IMR-90 (cell line): ENCODE measurements at regions not wholly inside any gene's neighbourhood (a gene's known extent, or its start where the extent isn't known, plus 50 kb on each side); places are given as distances from the start of the nearest gene placed in this dataset.

ENCODE experiments used
- ATAC-seq: fragments of 200-7000 bp; cut with Tn5 transposase; 2 replicates; pipeline ENCODE4 v1.9.1; 2020; ENCODE audit warnings: low read depth, mild to moderate bottlenecking, moderate library complexity
- BruUV-seq: library from RNA; stranded (reverse); fragments of 400-500 nt; replicated peaks from 2 replicates; lab custom pipeline; 2021; lab: Mats Ljungman, UMichigan
- CTCF ChIA-PET: fragments of 300-600 bp; formaldehyde crosslinking; extraction: SDS; loops from one replicate; lab custom pipeline; 2021; ENCODE audit warnings: antibody characterized with exemption; lab: Yijun Ruan, JAX
- POLR2A ChIA-PET: fragments of 300-600 bp; sonication (Branson Sonifier 250); formaldehyde crosslinking; loops from one replicate; lab custom pipeline; 2022; ENCODE audit warnings: antibody characterized with exemption; ENCODE audit not compliant: unreplicated experiment; lab: Charles Lee
- DNase-seq: peaks from one replicate; pipeline ENCODE4 v3.0.0; 2013
- H2AFZ ChIP-seq: replicated peaks from 2 replicates; pipeline ENCODE3; 2013; ENCODE audit warnings: low read length, mild to moderate bottlenecking; ENCODE audit not compliant: poor library complexity
- H2AK5ac ChIP-seq: 2 replicates; pipeline ENCODE4 v1.6.1; 2013; ENCODE audit warnings: low read depth, low read length, inconsistent platforms
- H2AK9ac ChIP-seq: replicated peaks from 2 replicates; pipeline ENCODE3; 2013; ENCODE audit warnings: mild to moderate bottlenecking, low read depth, low read length, moderate library complexity; ENCODE audit not compliant: poor library complexity
- H2BK120ac ChIP-seq: 2 replicates; pipeline ENCODE4 v1.6.1; 2013; ENCODE audit warnings: low read depth, low read length, inconsistent platforms
- H2BK15ac ChIP-seq: 3 replicates; pipeline ENCODE4 v1.6.1; 2013; ENCODE audit warnings: low read depth, low read length, inconsistent platforms
- H2BK20ac ChIP-seq: 2 replicates; pipeline ENCODE4 v1.6.1; 2013; ENCODE audit warnings: low read depth, mild to moderate bottlenecking, inconsistent platforms, low read length, moderate library complexity
- H2BK5ac ChIP-seq: 2 replicates; pipeline ENCODE4 v1.6.1; 2013; ENCODE audit warnings: mild to moderate bottlenecking, low read depth, low read length, inconsistent platforms; ENCODE audit not compliant: poor library complexity, severe bottlenecking
- H3K14ac ChIP-seq: replicated peaks from 2 replicates; pipeline ENCODE4 v1.6.1; 2013; ENCODE audit warnings: low read depth, low read length, inconsistent platforms
- H3K18ac ChIP-seq: 2 replicates; pipeline ENCODE4 v1.6.1; 2013; ENCODE audit warnings: low read depth, low read length, control low read depth
- H3K23ac ChIP-seq: 2 replicates; pipeline ENCODE4 v1.6.1; 2013; ENCODE audit warnings: low read depth, low read length, inconsistent platforms
- H3K27ac ChIP-seq: 2 replicates; pipeline ENCODE4 v1.5.1; 2013; ENCODE audit warnings: mild to moderate bottlenecking, control low read depth, low read length; ENCODE audit not compliant: insufficient read depth
- H3K27me3 ChIP-seq: 2 replicates; pipeline ENCODE4 v1.6.1; 2013; ENCODE audit warnings: low read length; ENCODE audit not compliant: control insufficient read depth, insufficient read depth
- H3K36me3 ChIP-seq: 2 replicates; pipeline ENCODE4 v1.6.1; 2013; ENCODE audit warnings: low read length, mixed read lengths; ENCODE audit not compliant: control insufficient read depth, insufficient read depth
- H3K4ac ChIP-seq: 2 replicates; pipeline ENCODE4 v1.6.1; 2013; ENCODE audit warnings: low read depth, low read length, inconsistent platforms
- H3K4me1 ChIP-seq: 2 replicates; pipeline ENCODE4 v1.6.1; 2013; ENCODE audit warnings: low read length, mixed read lengths; ENCODE audit not compliant: control insufficient read depth, insufficient read depth
- H3K4me2 ChIP-seq: 2 replicates; pipeline ENCODE4 v1.6.1; 2013; ENCODE audit warnings: low read depth, mild to moderate bottlenecking, control low read depth, low read length, moderate library complexity
- H3K4me3 ChIP-seq: 2 replicates; pipeline ENCODE4 v1.5.1; 2013; ENCODE audit warnings: low read depth, mild to moderate bottlenecking, control low read depth, low read length, moderate library complexity; ENCODE audit not compliant: insufficient read depth
- H3K56ac ChIP-seq: 2 replicates; pipeline ENCODE4 v1.6.1; 2013; ENCODE audit warnings: low read length, inconsistent platforms; ENCODE audit not compliant: insufficient read depth; ENCODE audit errors: extremely low read depth
- H3K79me1 ChIP-seq, 2 experiments: 2 replicates each; pipeline ENCODE4 v1.6.1; 2013; ENCODE audit warnings: low read length in 2 of 2, inconsistent platforms in 1 of 2, low read depth in 1 of 2
- H3K9ac ChIP-seq: 2 replicates; pipeline ENCODE4 v1.6.1; 2013; ENCODE audit warnings: low read depth, low read length, control low read depth
- H3K9me1 ChIP-seq: 2 replicates; pipeline ENCODE4 v1.6.1; 2013; ENCODE audit warnings: low read length, inconsistent platforms; ENCODE audit not compliant: insufficient read depth
- H3K9me3 ChIP-seq: 2 replicates; pipeline ENCODE4 v1.6.1; 2013; ENCODE audit warnings: low read length; ENCODE audit not compliant: control insufficient read depth, insufficient read depth
- H4K20me1 ChIP-seq: 2 replicates; pipeline ENCODE4 v1.6.1; 2013; ENCODE audit warnings: low read length, inconsistent platforms; ENCODE audit not compliant: insufficient read depth
- H4K5ac ChIP-seq: 2 replicates; pipeline ENCODE4 v1.6.1; 2013; ENCODE audit warnings: mild to moderate bottlenecking, low read depth, low read length, control low read depth
- H4K8ac ChIP-seq, 2 experiments: 2 replicates each; pipeline ENCODE4 v1.6.1; 2013; ENCODE audit warnings: low read depth in 2 of 2, low read length in 2 of 2, control low read depth in 1 of 2, inconsistent platforms in 1 of 2
- H4K91ac ChIP-seq: 2 replicates; pipeline ENCODE4 v1.6.1; 2013; ENCODE audit warnings: low read depth, low read length, inconsistent platforms; ENCODE audit not compliant: insufficient read depth
- CTCF ChIP-seq: conservative IDR thresholded peaks from 2 replicates; pipeline ENCODE4 v1.5.1; 2012; ENCODE audit warnings: mild to moderate bottlenecking, low read depth, low read length, improper control_type of control experiment
- FOS ChIP-seq: fragments of 150-350 bp; IDR thresholded peaks from 2 replicates; pipeline ENCODE4 v1.6.1; 2016; ENCODE audit warnings: low read depth, low read length
- RAD21 ChIP-seq: IDR thresholded peaks from 2 replicates; pipeline ENCODE4 v1.6.1; 2012; ENCODE audit warnings: low read length, improper control_type of control experiment
- RCOR1 ChIP-seq: IDR thresholded peaks from 2 replicates; pipeline ENCODE4 v1.6.1; 2012; ENCODE audit warnings: mild to moderate bottlenecking, low read length, improper control_type of control experiment; ENCODE audit not compliant: insufficient replicate concordance
- SMC3 ChIP-seq: fragments of 150-350 bp; IDR thresholded peaks from 2 replicates; pipeline ENCODE4 v1.6.1; 2016; ENCODE audit warnings: low read depth, mild to moderate bottlenecking, antibody characterized with exemption, low read length, moderate library complexity
- USF2 ChIP-seq: fragments of 150-350 bp; IDR thresholded peaks from 2 replicates; pipeline ENCODE4 v1.6.1; 2017; ENCODE audit warnings: mild to moderate bottlenecking, antibody characterized with exemption, low read length, low read depth
- WGBS, 2 experiments: methylation state at CpG; one replicate each; pipeline versions ENCODE4 v1.1.5 to v1.1.7; 2013; ENCODE audit warnings: missing lambda C conversion rate in 2 of 2; ENCODE audit not compliant: insufficient read length in 1 of 2; ENCODE audit errors: extremely low coverage in 2 of 2; 5-methylcytosine and 5-hydroxymethylcytosine counted together
- dilution Hi-C: fragments of 300-500 bp; cut with HindIII; formaldehyde crosslinking; loops from one replicate; pipeline ENCODE4 v1.14.3; 2018; ENCODE audit warnings: low sequenced_read_pairs; ENCODE audit not compliant: unreplicated experiment
- in situ Hi-C: fragments of 300-500 bp; cut with MboI; formaldehyde crosslinking; loops from 3 replicates; pipeline ENCODE4 v1.14.3; 2019; ENCODE audit warnings: low sequenced_read_pairs, inconsistent platforms, mixed read lengths
- intact Hi-C: fragments of 100-400 bp; cut with micrococcal nuclease; formaldehyde crosslinking; loops from 2 replicates; pipeline ENCODE4 v1.10.0; 2022

GRCh38 chr6:91276315-91276714 is 689.4 kb upstream of the MAP3K7 start:
- H2BK120ac ChIP-seq, result no peak overlapping the region
- POLR2A ChIA-PET, result no interaction called here
- H3K18ac ChIP-seq, result no peak overlapping the region
- peaks cover 2% of the 10 kb centered on the region; the same call in 1 of the 2 replicates for H3K9me3 ChIP-seq
- H3K9ac ChIP-seq, result no peak overlapping the region
- in situ Hi-C loops (no loop called here), intact Hi-C loops (loop anchor here (5.0 kb wide), 1 partner anchor 194 kb away; no protein-coding TSS in a partner anchor), dilution Hi-C loops (no loop called here)
- WGBS, 2 experiments, result no CpG with 5 or more reads among the region's 2 CpGs
- peak; percentile 68 for ATAC-seq
- H3K27ac ChIP-seq, result no peak overlapping the region
- no peak overlapping the region for H2AK5ac ChIP-seq
- no peaks in the 10 kb centered on the region for H3K9me1 ChIP-seq
- no TSS peak for BruUV-seq
- H3K4me2 ChIP-seq, result no peak overlapping the region
- H3K4me3 ChIP-seq, result no peak overlapping the region
- no peaks in the 10 kb centered on the region for H3K27me3 ChIP-seq
- H4K5ac ChIP-seq, result no peak overlapping the region
- no peak overlapping the region for H4K8ac ChIP-seq
- TF ChIP-seq SMC3 (peak; percentile 23; the same call in 1 of the 2 replicates), RCOR1 (no peak), FOS (no peak), USF2 (no peak), RAD21 (peak; percentile 34; the same call in 1 of the 2 replicates), CTCF (peak; percentile 32)
- no peak overlapping the region for H3K14ac ChIP-seq
- no peaks in the 10 kb centered on the region for H3K79me1 ChIP-seq
- no peak overlapping the region for H2BK5ac ChIP-seq
- no peaks in the 10 kb centered on the region for H4K20me1 ChIP-seq
- H3K56ac ChIP-seq, result no peak overlapping the region
- H3K23ac ChIP-seq, result no peak overlapping the region
- CTCF ChIA-PET, result interaction anchor here (0.9 to 1.8 kb wide), 5 partner anchors 9 to 618 kb away, joined by 3 to 5 read pairs (median 3); no protein-coding TSS in a partner anchor
- H2BK15ac ChIP-seq, result no peak overlapping the region
- H2BK20ac ChIP-seq, result no peak overlapping the region
- H2AK9ac ChIP-seq, result no peak overlapping the region
- H2AFZ ChIP-seq, result no peak overlapping the region
- no peaks in the 10 kb centered on the region for H3K36me3 ChIP-seq
- H3K4ac ChIP-seq, result no peak overlapping the region
- peak; percentile 4 for DNase-seq
- no peaks in the 10 kb centered on the region for H3K4me1 ChIP-seq
- no peak overlapping the region for H4K91ac ChIP-seq
